Neural cell (in vitro differentiated cells): ENCODE measurements at regions not wholly inside any gene's neighbourhood (a gene's known extent, or its start where the extent isn't known, plus 50 kb on each side); places are given as distances from the start of the nearest gene placed in this dataset.

ENCODE experiments used
- H2AFZ ChIP-seq: fragments of 200-600, 300-800 bp; sonication (generic), shearing (Covaris generic); 2 replicates; pipeline ENCODE4 v1.6.0; 2014; ENCODE audit warnings: low read depth, mild to moderate bottlenecking, antibody characterized with exemption, low read length, moderate library complexity
- H3F3A ChIP-seq: fragments of 200-600 bp; shearing (Covaris generic); 2 replicates; pipeline ENCODE4 v1.6.1; 2016; ENCODE audit warnings: mild to moderate bottlenecking, moderate library complexity, mixed read lengths, antibody characterized with exemption, low read length; ENCODE audit not compliant: insufficient read depth, poor library complexity, severe bottlenecking
- H3K27ac ChIP-seq: fragments of 200-600, 300-800 bp; sonication (generic), shearing (Covaris generic); 2 replicates; pipeline ENCODE4 v1.5.1; 2014; ENCODE audit warnings: mild to moderate bottlenecking, low read length, moderate library complexity
- H3K27me3 ChIP-seq: fragments of 300-800, 200-600 bp; sonication (generic), shearing (Covaris generic); 2 replicates; pipeline ENCODE4 v1.6.0; 2014; ENCODE audit warnings: mild to moderate bottlenecking, low read depth, low read length, moderate library complexity; ENCODE audit not compliant: insufficient read depth
- H3K36me3 ChIP-seq: fragments of 300-800, 200-600 bp; sonication (generic), shearing (Covaris generic); 2 replicates; pipeline ENCODE4 v1.5.1; 2014; ENCODE audit warnings: mild to moderate bottlenecking, antibody characterized with exemption, low read length, moderate library complexity; ENCODE audit not compliant: insufficient read depth
- H3K4me2 ChIP-seq: fragments of 300-800, 200-600 bp; sonication (generic), shearing (Covaris generic); 2 replicates; pipeline ENCODE4 v1.6.0; 2014; ENCODE audit warnings: mild to moderate bottlenecking, low read length
- H3K4me3 ChIP-seq: fragments of 300-800, 200-600 bp; sonication (generic), shearing (Covaris generic); 2 replicates; pipeline ENCODE4 v1.5.1; 2014; ENCODE audit warnings: mild to moderate bottlenecking, low read length, moderate library complexity
- H3K79me2 ChIP-seq: fragments of 200-600 bp; shearing (Covaris generic); replicated peaks from 2 replicates; pipeline ENCODE4 v1.6.0; 2014; ENCODE audit warnings: mild to moderate bottlenecking, low read length, moderate library complexity; ENCODE audit not compliant: insufficient read depth
- H3K9ac ChIP-seq: fragments of 300-800, 200-600 bp; sonication (generic), shearing (Covaris generic); 2 replicates; pipeline ENCODE4 v1.6.1; 2016; ENCODE audit warnings: mild to moderate bottlenecking, low read length, mixed read lengths
- H3K9me2 ChIP-seq: fragments of 200-600 bp; shearing (Covaris generic); 2 replicates; pipeline ENCODE4 v1.6.1; 2016; ENCODE audit warnings: mild to moderate bottlenecking, low read length, mixed read lengths; ENCODE audit not compliant: insufficient read depth
- H3K9me3 ChIP-seq: fragments of 200-600, 300-800 bp; sonication (generic), shearing (Covaris generic); 2 replicates; pipeline ENCODE4 v1.6.1; 2016; ENCODE audit warnings: mild to moderate bottlenecking, mixed run types, low read length, moderate library complexity, mixed read lengths
- H4K20me1 ChIP-seq: fragments of 200-600 bp; shearing (Covaris generic); 2 replicates; pipeline ENCODE4 v1.6.1; 2016; ENCODE audit warnings: mild to moderate bottlenecking, mixed run types; ENCODE audit not compliant: insufficient read depth
- CTCF ChIP-seq: fragments of 450-650 bp; IDR thresholded peaks from 2 replicates; pipeline ENCODE4 v1.5.1; 2014; ENCODE audit warnings: antibody characterized with exemption, mild to moderate bottlenecking, moderate library complexity; ENCODE audit not compliant: poor library complexity, severe bottlenecking
- EP300 ChIP-seq: fragments of 450-650 bp; conservative IDR thresholded peaks from 2 replicates; pipeline ENCODE4 v1.6.1; 2014; ENCODE audit warnings: antibody characterized with exemption, mild to moderate bottlenecking, moderate library complexity; ENCODE audit not compliant: poor library complexity, severe bottlenecking
- EZH2 ChIP-seq: fragments of 200-600, 300-800 bp; shearing (Covaris generic), sonication (generic); IDR thresholded peaks from 2 replicates; pipeline ENCODE4 v1.6.1; 2014; ENCODE audit warnings: antibody characterized with exemption, low read length, borderline replicate concordance, mild to moderate bottlenecking; ENCODE audit not compliant: insufficient read depth, poor library complexity, severe bottlenecking
- MXI1 ChIP-seq: fragments of 450-650 bp; conservative IDR thresholded peaks from 2 replicates; pipeline ENCODE4 v1.6.1; 2014; ENCODE audit warnings: antibody characterized with exemption, mild to moderate bottlenecking; ENCODE audit not compliant: poor library complexity, severe bottlenecking
- POLR2AphosphoS5 ChIP-seq: IDR thresholded peaks from 2 replicates; pipeline ENCODE4 v1.6.1; 2012
- RAD21 ChIP-seq: fragments of 450-650 bp; conservative IDR thresholded peaks from 2 replicates; pipeline ENCODE4 v1.6.1; 2014; ENCODE audit warnings: antibody characterized with exemption, mild to moderate bottlenecking, moderate library complexity
- REST ChIP-seq: IDR thresholded peaks from 2 replicates; pipeline ENCODE4 v1.6.1; 2012; ENCODE audit warnings: borderline replicate concordance
- SMC3 ChIP-seq: fragments of 450-650 bp; conservative IDR thresholded peaks from 2 replicates; pipeline ENCODE4 v1.6.1; 2014; ENCODE audit warnings: antibody characterized with exemption, mild to moderate bottlenecking, moderate library complexity; ENCODE audit not compliant: poor library complexity
- TAF1 ChIP-seq: IDR thresholded peaks from 2 replicates; pipeline ENCODE4 v1.6.1; 2012; ENCODE audit warnings: low read depth

GRCh38 chr9:18379073-18379811 is 94.7 kb upstream of the ADAMTSL1 start:
- Histone ChIP-seq H3K36me3 (no peaks in the 10 kb centered on the region), H3K79me2 (no peaks in the 10 kb centered on the region), H4K20me1 (no peaks in the 10 kb centered on the region), H3K4me2 (no peak overlapping the region), H2AFZ (no peak overlapping the region), H3F3A (no peaks in the 10 kb centered on the region), H3K9me2 (no peaks in the 10 kb centered on the region), H3K27me3 (no peaks in the 10 kb centered on the region), H3K4me3 (no peak overlapping the region), H3K27ac (no peak overlapping the region), H3K9ac (no peak overlapping the region), H3K9me3 (no peaks in the 10 kb centered on the region)
- no peak for TF ChIP-seq REST
- no peak for TF ChIP-seq RAD21
- no peak for TF ChIP-seq SMC3
- TF ChIP-seq CTCF = no peak
- TF ChIP-seq TAF1 = no peak
- TF ChIP-seq MXI1 = no peak
- TF ChIP-seq EZH2 = no peak
- no peak for TF ChIP-seq POLR2AphosphoS5
- TF ChIP-seq EP300 = no peak

GRCh38 chr9:18382243-18382642 is 91.7 kb upstream of the ADAMTSL1 start:
- Histone ChIP-seq H3K4me2 (no peak overlapping the region), H3K9me2 (no peaks in the 10 kb centered on the region), H3K79me2 (no peaks in the 10 kb centered on the region), H3K4me3 (no peak overlapping the region), H3F3A (no peaks in the 10 kb centered on the region), H3K9ac (no peak overlapping the region), H3K9me3 (no peaks in the 10 kb centered on the region), H4K20me1 (no peaks in the 10 kb centered on the region), H3K27me3 (no peaks in the 10 kb centered on the region), H2AFZ (no peak overlapping the region), H3K27ac (no peak overlapping the region), H3K36me3 (no peaks in the 10 kb centered on the region)
- TF ChIP-seq MXI1 (no peak), REST (no peak), TAF1 (no peak), EZH2 (no peak), EP300 (no peak), CTCF (no peak), POLR2AphosphoS5 (no peak)
